ENCODE measurements at regions not wholly inside any gene's neighbourhood (a gene's known extent, or its start where the extent isn't known, plus 50 kb on each side); places are given as distances from the start of the nearest gene placed in this dataset.

DNA sequence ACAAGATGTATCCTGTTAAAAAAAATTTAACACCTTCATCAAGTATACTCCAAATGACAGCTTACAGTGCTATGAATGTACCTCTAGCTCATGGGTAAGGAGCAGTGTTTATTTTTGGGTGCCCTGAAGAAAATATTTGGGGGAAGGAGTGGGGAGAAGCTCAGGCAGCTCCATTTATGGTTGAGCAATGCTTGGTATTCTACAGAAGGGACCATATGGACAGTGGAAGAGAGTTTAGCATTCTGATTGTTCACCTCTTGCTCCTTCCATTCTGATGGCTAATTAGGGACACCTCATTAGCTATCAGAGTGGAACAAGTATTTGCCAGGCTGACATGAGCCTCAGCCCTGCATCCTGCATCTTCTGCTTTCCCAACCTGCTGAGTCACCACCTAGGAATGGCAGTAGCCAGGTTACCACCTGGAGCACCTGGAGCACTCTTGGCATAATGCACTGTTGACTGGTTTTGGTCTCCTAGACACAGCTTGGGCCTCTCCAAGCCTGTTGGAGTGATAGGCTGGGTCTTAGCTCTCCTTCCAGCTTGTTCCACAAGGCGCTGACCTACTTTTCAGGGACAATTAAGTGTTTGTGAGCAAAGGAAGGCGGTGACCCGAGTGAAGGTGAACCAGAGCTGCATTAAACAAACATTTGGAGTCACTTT is 62.0 kb upstream of the MACF1 start:
- TF ChIP-seq POLR2A (IDR thresholded peaks at IDR 0.05) (no peak), POLR2AphosphoS5 (IDR thresholded peaks at IDR 0.05) (no peak)
- TF ChIP-seq, protein P1, sequence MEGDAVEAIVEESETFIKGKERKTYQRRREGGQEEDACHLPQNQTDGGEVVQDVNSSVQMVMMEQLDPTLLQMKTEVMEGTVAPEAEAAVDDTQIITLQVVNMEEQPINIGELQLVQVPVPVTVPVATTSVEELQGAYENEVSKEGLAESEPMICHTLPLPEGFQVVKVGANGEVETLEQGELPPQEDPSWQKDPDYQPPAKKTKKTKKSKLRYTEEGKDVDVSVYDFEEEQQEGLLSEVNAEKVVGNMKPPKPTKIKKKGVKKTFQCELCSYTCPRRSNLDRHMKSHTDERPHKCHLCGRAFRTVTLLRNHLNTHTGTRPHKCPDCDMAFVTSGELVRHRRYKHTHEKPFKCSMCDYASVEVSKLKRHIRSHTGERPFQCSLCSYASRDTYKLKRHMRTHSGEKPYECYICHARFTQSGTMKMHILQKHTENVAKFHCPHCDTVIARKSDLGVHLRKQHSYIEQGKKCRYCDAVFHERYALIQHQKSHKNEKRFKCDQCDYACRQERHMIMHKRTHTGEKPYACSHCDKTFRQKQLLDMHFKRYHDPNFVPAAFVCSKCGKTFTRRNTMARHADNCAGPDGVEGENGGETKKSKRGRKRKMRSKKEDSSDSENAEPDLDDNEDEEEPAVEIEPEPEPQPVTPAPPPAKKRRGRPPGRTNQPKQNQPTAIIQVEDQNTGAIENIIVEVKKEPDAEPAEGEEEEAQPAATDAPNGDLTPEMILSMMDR (IDR thresholded peaks at IDR 0.05) = no peak
